ENCODE measurements at regions not wholly inside any gene's neighbourhood (a gene's known extent, or its start where the extent isn't known, plus 50 kb on each side); places are given as distances from the start of the nearest gene placed in this dataset.

DNA sequence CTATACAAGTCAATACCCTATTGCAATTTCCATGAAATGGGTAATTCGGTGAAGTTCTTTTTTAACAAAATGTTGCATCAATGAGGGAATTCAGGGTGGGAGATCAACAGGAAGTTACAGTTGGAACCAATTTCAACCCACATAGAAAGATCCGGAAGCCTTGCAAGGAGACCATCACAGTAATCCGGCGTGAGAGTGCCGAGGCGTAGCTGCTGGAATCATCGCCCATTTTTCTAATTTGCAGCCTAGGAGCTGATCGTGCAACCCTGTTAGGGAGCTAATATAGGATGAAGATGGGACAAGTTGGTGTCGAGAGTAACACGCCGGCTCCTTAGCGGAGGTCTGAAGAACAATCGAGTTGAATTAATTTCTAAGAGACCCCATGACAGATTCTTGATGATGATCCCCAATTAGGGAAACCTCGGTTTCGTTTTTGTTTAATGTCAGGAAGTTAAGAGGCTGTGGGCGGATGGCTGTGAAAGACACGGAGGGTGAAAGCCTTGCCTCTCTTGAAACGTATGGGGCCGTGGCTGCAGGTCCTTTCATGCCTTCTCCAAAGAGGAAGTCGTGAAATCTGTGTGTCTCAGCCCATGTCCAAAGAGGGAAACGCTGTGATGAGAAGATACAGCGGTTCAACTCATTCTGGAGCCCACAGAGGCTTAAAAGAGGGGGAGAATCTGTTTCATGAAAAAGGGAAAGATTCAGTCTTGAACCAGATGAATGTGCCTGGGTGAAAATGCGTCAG, 51.2 kb upstream of the CARD11 start:
- TF ChIP-seq, protein P1, sequence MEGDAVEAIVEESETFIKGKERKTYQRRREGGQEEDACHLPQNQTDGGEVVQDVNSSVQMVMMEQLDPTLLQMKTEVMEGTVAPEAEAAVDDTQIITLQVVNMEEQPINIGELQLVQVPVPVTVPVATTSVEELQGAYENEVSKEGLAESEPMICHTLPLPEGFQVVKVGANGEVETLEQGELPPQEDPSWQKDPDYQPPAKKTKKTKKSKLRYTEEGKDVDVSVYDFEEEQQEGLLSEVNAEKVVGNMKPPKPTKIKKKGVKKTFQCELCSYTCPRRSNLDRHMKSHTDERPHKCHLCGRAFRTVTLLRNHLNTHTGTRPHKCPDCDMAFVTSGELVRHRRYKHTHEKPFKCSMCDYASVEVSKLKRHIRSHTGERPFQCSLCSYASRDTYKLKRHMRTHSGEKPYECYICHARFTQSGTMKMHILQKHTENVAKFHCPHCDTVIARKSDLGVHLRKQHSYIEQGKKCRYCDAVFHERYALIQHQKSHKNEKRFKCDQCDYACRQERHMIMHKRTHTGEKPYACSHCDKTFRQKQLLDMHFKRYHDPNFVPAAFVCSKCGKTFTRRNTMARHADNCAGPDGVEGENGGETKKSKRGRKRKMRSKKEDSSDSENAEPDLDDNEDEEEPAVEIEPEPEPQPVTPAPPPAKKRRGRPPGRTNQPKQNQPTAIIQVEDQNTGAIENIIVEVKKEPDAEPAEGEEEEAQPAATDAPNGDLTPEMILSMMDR (IDR thresholded peaks at IDR 0.05; ENCODE audit: low read depth, low read length), result no peak
- H3K4me3 ChIP-seq (ENCODE audit: low read depth, low read length), result no peak overlapping the region

DNA sequence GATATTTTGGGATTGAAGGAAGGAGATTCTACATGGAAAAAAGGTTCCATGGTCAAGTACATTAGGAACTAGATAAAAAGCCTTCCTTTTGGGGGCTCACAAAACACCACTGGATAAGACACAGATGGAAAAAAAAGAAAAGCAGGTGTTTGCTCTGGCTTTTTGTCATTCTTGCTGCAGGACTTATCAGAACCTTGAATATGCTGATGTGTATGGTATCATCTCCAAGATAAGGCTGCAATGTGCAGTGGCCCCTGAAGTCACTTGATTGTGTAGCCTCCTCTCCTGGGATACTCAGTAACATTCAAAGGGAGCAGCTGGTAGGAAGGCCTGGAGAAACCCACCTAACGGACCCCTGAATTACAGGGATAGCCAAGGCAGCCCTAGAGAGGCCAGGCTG, 54.1 kb upstream of the CARD11 start:
- no peak overlapping the region for H3K4me3 ChIP-seq (ENCODE audit: low read depth, low read length)
- TF ChIP-seq, protein P1 (IDR thresholded peaks at IDR 0.05; ENCODE audit: low read depth, low read length), result no peak

GRCh38 chr7:3102159-3102558, 58.5 kb upstream of the CARD11 start:
- TF ChIP-seq, protein P1 (IDR thresholded peaks at IDR 0.05; ENCODE audit: low read depth, low read length), result no peak
- H3K4me3 ChIP-seq (ENCODE audit: low read depth, low read length), result no peak overlapping the region

- TF ChIP-seq, protein P1 (IDR thresholded peaks at IDR 0.05; ENCODE audit: low read depth, low read length), result no peak
- H3K4me3 ChIP-seq (ENCODE audit: low read depth, low read length), result no peak overlapping the region
Observed at GRCh38 chr7:3103614-3104398, 60.1 kb upstream of the CARD11 start.

DNA sequence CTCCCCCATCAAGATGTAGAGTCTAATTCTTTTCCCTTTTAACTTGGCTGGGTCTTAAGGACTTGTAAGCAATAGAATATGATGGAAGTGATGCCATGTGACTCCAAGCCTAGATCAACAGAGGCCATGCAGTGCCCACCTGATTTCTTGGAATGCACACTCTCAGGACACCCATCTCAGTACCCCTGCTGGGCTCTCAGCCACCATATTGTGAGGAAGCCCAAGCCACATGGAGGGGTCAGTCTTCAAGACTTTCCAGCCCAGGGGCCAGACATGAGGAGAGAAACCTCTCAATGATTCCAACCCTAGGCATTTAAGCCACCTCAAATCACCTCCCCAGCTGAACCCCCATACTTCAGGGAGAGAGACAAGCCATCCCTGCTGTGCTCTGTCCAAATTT, 62.2 kb upstream of the CARD11 start:
- TF ChIP-seq, protein P1 (IDR thresholded peaks at IDR 0.05; ENCODE audit: low read depth, low read length), result no peak
- H3K4me3 ChIP-seq (ENCODE audit: low read depth, low read length), result no peak overlapping the region

DNA sequence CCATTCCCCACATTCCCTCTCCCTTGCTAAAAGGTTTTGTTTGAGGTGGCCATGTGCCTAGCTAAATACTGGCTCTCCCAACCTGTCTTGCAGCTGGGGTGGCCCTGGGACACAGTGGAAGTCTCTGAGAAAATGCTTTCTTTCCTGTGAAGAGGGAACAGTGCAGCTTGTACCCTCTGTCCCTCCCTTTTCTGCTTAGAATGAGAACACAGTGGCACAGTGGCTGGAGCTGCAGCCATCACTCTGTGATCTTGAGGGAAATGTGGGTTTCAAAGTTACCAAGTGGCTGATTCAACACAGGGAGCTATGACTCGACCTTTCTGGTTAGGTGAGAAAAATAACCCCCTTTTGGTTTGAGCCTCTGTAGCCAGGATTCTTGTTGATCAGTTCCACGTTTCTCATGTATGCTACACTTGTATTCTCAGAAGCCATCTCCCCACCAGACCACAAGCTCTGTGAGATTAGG, 62.7 kb upstream of the CARD11 start:
- H3K4me3 ChIP-seq (ENCODE audit: low read depth, low read length), result no peak overlapping the region
- TF ChIP-seq, protein P1 (IDR thresholded peaks at IDR 0.05; ENCODE audit: low read depth, low read length), result no peak

- H3K4me3 ChIP-seq (ENCODE audit: low read depth, low read length), result no peak overlapping the region
- TF ChIP-seq, protein P1 (IDR thresholded peaks at IDR 0.05; ENCODE audit: low read depth, low read length), result no peak
Observed at GRCh38 chr7:3107228-3107763, 63.6 kb upstream of the CARD11 start.
